ENCODE measurements at regions not wholly inside any gene's neighbourhood (a gene's known extent, or its start where the extent isn't known, plus 50 kb on each side); places are given as distances from the start of the nearest gene placed in this dataset.

GRCh38 chr16:85381738-85382592, 231.2 kb upstream of the GSE1 start:
- TF ChIP-seq CTCF (IDR thresholded peaks at IDR 0.05; ENCODE audit: low read depth, low read length, poor library complexity, severe bottlenecking) (no peak), EZH2phosphoT487 (IDR thresholded peaks at IDR 0.05; ENCODE audit: borderline replicate concordance, low read length) (no peak)
